ENCODE measurements at regions not wholly inside any gene's neighbourhood (a gene's known extent, or its start where the extent isn't known, plus 50 kb on each side); places are given as distances from the start of the nearest gene placed in this dataset.

DNA sequence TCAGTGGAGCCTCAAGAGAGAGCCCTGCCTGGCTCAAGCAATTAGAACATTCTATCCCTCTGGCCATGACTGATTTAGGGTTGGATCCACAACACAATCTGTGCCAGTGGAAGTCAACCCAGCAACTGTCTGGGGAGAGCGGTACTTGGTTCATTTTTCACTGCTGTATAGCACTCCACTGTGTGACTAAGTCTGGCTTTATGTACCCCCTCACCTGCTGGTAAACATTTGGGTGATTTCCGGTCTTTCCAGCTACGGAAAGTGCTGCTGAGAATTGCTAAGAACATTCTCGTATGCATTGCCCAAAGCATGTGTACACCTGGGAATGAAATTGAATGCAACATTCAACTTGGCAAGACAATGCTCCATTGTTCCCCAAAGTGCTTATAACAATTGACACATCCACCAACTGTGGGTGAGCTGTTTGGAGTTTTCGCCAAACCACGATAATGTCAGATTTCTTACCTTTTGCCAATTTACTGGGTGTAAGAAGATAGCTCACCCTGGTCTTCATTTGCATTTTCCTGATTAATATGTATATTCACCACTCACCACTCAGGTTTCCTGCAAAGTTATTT is 63.5 kb upstream of the MED9 start:
- H3K4me3 Mint-ChIP-seq: no peak overlapping the region
- no peaks in the 10 kb centered on the region for H3K27me3 Mint-ChIP-seq
- no peak overlapping the region for H3K27ac Mint-ChIP-seq
- H3K9me3 Mint-ChIP-seq: no peaks in the 10 kb centered on the region
- H3K36me3 Mint-ChIP-seq (ENCODE audit: low read depth): no peaks in the 10 kb centered on the region
- peaks cover 11% of the 10 kb centered on the region for H3K4me1 Mint-ChIP-seq
- no peak for ATAC-seq (replicated peaks)

DNA sequence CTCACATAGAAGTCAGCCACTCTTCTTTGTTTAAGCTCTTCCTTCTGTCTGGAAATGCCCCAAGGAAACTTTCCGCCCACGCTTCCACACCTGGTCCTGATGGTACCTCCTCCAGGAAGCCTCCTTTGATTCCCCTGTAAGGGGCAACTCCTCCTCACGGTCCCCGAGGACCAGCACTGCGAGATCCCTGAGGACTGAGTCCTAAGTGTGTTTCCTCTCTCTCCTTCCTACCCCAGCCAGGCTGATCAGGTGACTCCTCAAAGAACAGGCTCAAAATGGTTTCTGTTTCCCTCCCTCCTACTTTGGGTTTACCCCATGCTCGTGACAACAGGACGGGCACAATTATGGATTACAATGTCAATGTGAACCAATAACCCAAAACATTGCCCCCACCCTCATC is 63.0 kb upstream of the MED9 start:
- Mint-ChIP-seq H3K9me3 (no peaks in the 10 kb centered on the region), H3K36me3 (ENCODE audit: low read depth) (no peaks in the 10 kb centered on the region), H3K4me1 (peaks cover 9% of the 10 kb centered on the region), H3K4me3 (no peak overlapping the region), H3K27ac (no peak overlapping the region), H3K27me3 (no peaks in the 10 kb centered on the region)
- ATAC-seq (replicated peaks): no peak

DNA sequence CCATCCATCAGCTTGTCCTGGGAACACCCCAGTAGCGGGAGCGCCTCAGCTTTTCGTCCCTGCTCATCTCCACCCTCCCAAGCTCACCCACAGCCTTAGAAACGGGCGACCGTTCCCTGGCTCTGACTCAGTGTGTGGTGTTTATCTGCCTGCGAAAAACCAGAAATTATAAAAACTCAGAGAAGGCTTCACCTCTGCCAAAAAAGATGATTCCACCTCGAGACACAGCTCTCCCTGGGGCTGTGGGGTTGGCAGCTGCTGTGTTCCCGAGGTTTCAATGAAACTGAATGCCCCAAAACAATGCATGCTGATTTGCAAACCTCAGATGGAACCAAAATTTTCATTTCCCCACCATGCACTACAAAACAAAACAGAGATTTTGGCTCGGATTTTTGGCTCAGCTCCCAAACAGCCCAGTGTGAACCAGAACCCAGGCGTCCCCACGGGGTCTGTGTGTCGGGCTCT is 62.4 kb upstream of the MED9 start:
- no peak for ATAC-seq (replicated peaks)
- Mint-ChIP-seq H3K27me3 (no peaks in the 10 kb centered on the region), H3K4me3 (no peak overlapping the region), H3K36me3 (ENCODE audit: low read depth) (no peaks in the 10 kb centered on the region), H3K27ac (no peak overlapping the region), H3K9me3 (no peaks in the 10 kb centered on the region), H3K4me1 (peaks cover 9% of the 10 kb centered on the region)

DNA sequence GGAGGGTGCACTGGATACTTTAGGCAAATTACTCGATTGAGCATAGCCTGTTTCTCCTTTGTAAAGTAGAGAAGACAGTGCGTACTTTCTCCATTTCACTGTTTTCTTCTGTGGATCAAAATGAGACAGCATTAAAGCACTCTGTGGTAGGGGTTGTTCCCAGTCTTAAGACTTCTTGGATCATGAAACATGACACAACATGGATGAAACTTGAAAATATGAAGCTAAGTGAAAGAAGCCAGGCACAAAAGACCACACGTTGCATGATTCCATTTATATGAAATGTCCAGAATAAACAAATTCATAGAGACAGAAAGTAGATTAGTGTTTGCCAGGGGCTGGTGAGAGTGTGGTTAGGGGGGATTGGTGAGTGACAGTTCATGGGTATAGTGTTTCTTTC is 61.8 kb upstream of the MED9 start:
- H3K27ac Mint-ChIP-seq: no peak overlapping the region
- H3K9me3 Mint-ChIP-seq: peaks cover 5% of the 10 kb centered on the region
- H3K27me3 Mint-ChIP-seq: peaks cover 4% of the 10 kb centered on the region
- H3K4me3 Mint-ChIP-seq: no peak overlapping the region
- no peak for ATAC-seq (replicated peaks)
- H3K4me1 Mint-ChIP-seq: peaks cover 10% of the 10 kb centered on the region
- no peaks in the 10 kb centered on the region for H3K36me3 Mint-ChIP-seq (ENCODE audit: low read depth)

DNA sequence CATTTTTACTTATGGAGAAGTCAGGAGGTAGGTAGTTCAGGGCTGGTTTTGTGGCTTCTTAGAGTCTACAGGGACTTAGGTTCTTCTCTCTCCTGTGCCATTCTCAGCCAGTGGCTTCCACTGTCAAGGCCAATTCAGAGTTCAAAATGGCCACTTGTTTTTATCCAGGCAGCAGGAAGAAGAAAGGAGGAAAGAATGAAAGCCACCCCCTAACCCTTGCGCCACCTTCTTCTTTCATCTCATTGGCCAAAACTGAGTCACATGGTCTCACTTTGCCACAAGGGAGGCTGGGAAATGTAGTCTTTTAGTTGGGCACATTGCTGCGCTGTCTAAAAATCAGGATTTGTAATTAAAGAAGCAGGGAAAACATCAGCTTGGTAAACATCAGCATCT is 60.8 kb upstream of the MED9 start:
- H3K27me3 Mint-ChIP-seq: peaks cover 4% of the 10 kb centered on the region
- H3K27ac Mint-ChIP-seq: peak overlapping the region; percentile 9
- H3K4me3 Mint-ChIP-seq: peak overlapping the region; percentile 1
- peak; percentile 75 for ATAC-seq (replicated peaks)
- peaks cover 12% of the 10 kb centered on the region for H3K4me1 Mint-ChIP-seq
- H3K9me3 Mint-ChIP-seq: peaks cover 6% of the 10 kb centered on the region
- H3K36me3 Mint-ChIP-seq (ENCODE audit: low read depth): no peaks in the 10 kb centered on the region

DNA sequence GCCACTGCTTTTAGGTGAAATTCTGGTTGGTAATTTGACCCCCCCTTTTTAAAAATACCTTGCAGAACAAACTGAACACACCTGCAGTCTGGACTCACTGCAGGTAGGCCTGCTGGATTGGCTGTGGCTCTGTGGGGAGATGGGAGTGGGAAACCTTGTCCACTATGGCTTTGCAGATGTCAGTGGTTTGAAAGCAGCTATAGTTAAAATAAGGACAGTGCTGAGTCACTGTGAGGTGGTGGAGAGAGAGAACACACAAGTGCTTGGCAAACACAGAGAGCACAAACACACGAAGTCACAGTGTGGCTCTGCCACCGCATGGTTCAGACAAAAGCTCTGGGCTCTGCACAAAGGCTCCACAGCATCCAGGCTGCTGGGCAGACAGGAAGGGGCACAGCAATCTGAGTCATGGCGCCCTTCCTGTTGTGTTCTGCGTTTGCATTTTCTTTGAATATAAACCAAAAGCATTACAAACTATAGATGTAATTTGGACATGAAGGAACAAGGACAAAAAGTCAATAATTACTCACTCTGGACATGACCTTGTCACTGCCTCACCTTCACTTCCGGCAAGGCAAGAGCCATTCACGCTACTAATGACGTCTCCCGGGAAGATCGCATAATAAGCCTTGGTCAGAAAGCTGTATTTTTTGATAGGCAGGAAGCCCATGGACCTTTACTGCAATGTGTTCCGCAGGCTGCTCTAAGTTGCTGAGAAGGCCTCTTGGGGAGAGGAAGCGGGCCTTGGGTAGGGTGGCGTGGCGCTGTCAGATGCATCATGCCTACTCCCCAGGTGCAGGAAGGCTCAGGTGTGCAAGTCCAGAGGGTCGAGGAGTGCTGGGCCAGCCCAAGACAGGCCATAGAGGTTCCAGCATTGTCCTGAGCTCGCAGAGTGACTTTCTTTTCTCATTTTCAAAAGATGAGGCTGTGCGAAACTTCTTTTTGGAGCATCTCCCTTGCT is 60.1 kb upstream of the MED9 start:
- Mint-ChIP-seq H3K4me1 (peaks cover 12% of the 10 kb centered on the region), H3K9me3 (peaks cover 6% of the 10 kb centered on the region), H3K4me3 (peak overlapping the region; percentile 1), H3K27me3 (peaks cover 4% of the 10 kb centered on the region), H3K27ac (peak overlapping the region; percentile 9), H3K36me3 (ENCODE audit: low read depth) (no peaks in the 10 kb centered on the region)
- peak; percentile 80 for ATAC-seq (replicated peaks)

DNA sequence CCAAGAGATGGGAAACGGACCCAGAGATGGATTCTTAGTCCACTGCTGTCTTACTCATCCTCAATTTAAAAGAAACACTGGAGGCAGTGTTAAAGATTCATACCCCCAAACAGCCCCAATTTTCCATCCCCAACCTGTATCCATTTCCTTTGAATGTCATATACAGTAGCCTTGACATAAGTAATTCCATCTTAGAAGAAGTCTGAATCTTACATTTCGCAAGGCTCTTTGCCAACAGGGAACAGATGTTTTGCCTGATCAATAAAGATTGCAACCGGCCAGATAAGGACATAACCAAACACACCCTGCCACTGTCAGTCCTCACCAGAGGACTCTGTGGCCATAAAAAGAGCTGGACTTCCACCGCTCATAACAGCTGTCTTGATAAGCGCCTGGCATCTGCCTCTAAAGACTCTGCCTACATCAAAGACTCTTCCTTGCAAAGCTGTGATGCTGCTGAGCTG is 59.0 kb upstream of the MED9 start:
- H3K27ac Mint-ChIP-seq: no peak overlapping the region
- peaks cover 6% of the 10 kb centered on the region for H3K9me3 Mint-ChIP-seq
- H3K27me3 Mint-ChIP-seq: peaks cover 4% of the 10 kb centered on the region
- H3K4me3 Mint-ChIP-seq: no peak overlapping the region
- no peaks in the 10 kb centered on the region for H3K36me3 Mint-ChIP-seq (ENCODE audit: low read depth)
- ATAC-seq (replicated peaks): no peak
- H3K4me1 Mint-ChIP-seq: peaks cover 12% of the 10 kb centered on the region

DNA sequence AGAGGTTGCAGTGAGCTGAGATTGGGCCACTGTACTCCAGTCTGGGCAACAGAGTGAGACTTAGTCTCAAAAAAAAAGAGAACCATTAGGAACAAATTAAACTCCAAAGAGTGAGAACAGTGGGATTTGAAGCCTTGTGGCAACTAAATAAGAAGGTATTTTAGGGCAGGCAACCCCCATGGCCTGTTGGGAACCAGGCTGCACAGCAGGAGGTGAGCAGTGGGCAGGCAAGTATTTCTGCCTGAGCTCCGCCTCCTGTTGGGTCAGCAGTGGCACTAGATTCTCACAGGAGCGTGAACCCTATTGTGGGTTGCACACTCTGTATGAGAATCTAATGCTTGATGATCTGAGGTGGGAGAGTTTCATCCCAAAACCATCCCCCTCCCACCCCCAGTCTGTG is 57.6 kb upstream of the MED9 start:
- peaks cover 6% of the 10 kb centered on the region for H3K9me3 Mint-ChIP-seq
- H3K27ac Mint-ChIP-seq: no peak overlapping the region

DNA sequence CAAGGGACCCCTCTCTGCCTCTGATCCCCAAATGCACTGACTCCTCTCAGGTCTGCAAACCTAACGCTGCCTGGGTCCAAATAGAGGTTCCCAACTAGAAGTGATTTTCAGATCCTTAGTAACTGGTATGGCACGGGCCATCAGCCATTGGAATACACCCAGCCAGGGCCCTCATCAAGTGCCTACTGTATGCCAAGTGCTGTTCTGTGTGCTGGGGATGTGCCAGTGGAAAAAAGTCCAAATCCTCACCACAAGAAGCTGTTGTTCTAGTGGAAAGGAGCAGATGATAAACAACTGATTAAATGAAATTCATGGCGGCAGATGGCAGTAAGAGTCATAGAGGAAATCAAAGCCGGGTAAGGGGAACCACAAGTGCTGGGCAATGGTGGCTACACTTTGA is 57.2 kb upstream of the MED9 start:
- no peak for ATAC-seq (replicated peaks)
- peaks cover 12% of the 10 kb centered on the region for H3K4me1 Mint-ChIP-seq
- no peaks in the 10 kb centered on the region for H3K36me3 Mint-ChIP-seq (ENCODE audit: low read depth)
- H3K27ac Mint-ChIP-seq: peak overlapping the region; percentile 71
- H3K9me3 Mint-ChIP-seq: peaks cover 6% of the 10 kb centered on the region
- peaks cover 4% of the 10 kb centered on the region for H3K27me3 Mint-ChIP-seq
- no peak overlapping the region for H3K4me3 Mint-ChIP-seq

More for the DNA sequence above, 57.6 kb upstream of the MED9 start:
- Mint-ChIP-seq H3K4me1 (peaks cover 12% of the 10 kb centered on the region), H3K27me3 (peaks cover 4% of the 10 kb centered on the region), H3K36me3 (ENCODE audit: low read depth) (no peaks in the 10 kb centered on the region), H3K4me3 (no peak overlapping the region)
- ATAC-seq (replicated peaks): no peak

DNA sequence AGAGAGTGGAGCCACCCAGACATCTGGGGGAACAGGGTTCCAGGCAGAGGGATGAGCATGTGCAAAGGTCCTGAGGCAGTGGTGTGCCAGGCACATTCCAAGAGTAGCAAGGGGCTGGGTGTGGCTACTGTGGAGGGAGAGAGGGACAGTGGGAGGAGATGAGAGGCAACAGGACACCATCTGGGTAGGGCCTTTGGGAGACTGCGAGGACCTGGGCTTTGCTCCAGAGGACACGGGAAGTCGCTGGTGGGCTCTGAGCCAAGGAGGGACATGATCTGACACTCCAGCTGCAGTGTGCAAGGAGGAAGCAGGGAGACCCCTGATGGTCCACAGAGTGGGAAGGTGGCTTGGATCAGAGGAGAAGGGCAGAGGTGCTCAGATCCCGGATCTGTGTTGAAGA is 56.7 kb upstream of the MED9 start:
- ATAC-seq (replicated peaks): no peak
- peaks cover 12% of the 10 kb centered on the region for H3K4me1 Mint-ChIP-seq
- H3K27ac Mint-ChIP-seq: peak overlapping the region; percentile 71
- peaks cover 6% of the 10 kb centered on the region for H3K9me3 Mint-ChIP-seq
- H3K27me3 Mint-ChIP-seq: peaks cover 4% of the 10 kb centered on the region
- H3K4me3 Mint-ChIP-seq: no peak overlapping the region
- H3K36me3 Mint-ChIP-seq (ENCODE audit: low read depth): no peaks in the 10 kb centered on the region

DNA sequence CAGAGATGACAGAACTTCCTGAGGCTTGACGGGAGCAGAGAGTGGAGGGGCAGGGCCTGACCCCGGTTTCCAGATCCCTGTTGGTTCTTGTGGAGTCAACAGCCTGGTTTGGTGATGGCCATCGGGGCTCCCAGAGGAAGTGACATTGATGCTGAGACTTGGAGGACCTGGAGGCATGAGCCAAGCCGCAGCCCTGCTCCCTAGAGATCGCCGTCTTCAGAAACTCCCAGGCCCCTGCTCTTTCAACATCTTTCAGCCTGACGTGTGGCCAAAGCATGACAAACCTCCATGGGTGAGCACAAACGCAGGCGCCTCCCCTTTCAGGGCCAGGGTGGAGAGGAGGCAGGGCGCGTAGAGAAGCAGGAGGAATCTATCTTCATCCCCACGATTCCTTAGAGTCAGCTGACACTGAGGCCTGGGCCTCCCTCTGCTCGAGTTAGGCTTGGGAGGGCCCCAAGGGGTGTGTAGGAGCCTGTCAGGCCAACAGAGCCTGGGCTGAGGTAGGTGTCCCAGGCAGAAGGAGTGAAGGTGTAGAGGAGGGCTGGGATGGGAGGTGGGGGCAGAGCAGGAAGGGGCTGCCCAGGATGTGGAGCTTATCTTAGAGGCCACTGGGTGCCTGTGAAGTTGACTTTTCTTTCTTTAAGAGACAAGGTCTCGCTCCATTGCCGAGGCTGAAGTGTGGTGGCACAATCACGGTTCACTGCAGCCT is 56.1 kb upstream of the MED9 start:
- Mint-ChIP-seq H3K27me3 (peaks cover 4% of the 10 kb centered on the region), H3K27ac (peak overlapping the region; percentile 71), H3K4me1 (peaks cover 12% of the 10 kb centered on the region), H3K9me3 (peaks cover 6% of the 10 kb centered on the region), H3K4me3 (no peak overlapping the region), H3K36me3 (ENCODE audit: low read depth) (no peaks in the 10 kb centered on the region)
- no peak for ATAC-seq (replicated peaks)

DNA sequence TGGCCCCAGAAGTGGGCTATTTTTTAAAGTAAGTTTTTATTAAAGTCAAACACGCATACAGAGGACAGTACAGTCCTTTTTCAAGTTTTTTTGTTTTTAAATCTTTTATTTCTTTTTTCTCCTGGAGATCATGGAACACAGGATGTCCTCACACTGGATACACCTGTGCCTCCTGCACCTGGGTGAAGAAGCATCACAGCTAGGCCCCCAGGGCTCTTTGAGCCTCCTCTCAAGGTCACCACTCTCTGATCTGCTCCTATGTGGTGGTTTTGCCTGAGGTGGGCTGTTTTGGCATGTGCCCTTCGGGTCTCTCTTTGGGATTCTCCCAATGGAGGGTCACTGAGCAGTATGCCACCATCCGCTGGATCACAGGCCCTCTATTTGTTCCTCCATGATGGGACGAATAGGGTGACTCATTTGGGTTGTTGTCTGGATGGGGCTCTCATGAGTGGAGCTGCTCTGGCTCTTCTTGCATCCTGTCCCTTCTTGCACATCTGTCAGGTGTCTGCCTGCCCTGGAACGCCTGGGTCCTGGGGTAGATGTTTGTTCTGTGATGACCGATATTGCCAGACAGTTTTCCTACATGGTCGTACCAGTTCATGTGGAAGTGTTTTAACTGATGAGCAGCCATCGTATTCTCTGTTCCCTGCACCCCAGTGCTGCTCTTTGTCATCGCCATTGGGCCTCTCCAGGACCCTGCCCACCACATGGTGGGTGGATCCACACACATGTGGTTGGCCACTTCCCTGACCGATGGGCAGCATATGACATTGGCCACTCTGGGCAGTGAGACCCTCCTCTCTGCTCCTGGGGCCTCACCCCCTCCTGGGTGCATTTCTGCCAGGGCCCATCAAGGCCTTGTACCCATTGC is 55.2 kb upstream of the MED9 start:
- H3K27me3 Mint-ChIP-seq: peaks cover 4% of the 10 kb centered on the region
- ATAC-seq (replicated peaks): no peak
- H3K27ac Mint-ChIP-seq: no peak overlapping the region
- no peaks in the 10 kb centered on the region for H3K36me3 Mint-ChIP-seq (ENCODE audit: low read depth)
- H3K4me3 Mint-ChIP-seq: no peak overlapping the region
- peaks cover 6% of the 10 kb centered on the region for H3K9me3 Mint-ChIP-seq
- peaks cover 11% of the 10 kb centered on the region for H3K4me1 Mint-ChIP-seq

DNA sequence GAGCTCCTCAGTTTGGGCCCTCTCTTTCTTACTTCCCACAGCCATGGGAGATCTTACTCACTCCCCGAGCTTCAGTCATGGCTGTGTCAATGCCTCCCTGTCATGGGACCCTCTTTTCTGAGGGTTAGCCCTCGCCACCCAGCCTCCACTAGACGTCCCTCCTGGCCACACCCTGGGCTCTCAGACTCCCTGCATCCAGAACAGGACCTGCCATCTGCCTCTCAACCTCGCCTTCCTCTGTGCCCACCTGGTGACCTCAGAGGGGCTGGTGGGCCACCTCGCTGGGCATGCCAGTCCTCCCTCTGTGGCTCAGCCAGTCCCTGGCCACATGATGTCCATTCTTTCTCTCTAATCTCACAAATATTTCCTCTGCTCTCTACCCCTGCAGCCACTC is 54.6 kb upstream of the MED9 start:
- Mint-ChIP-seq H3K27me3 (peaks cover 4% of the 10 kb centered on the region), H3K9me3 (peaks cover 6% of the 10 kb centered on the region), H3K4me1 (peaks cover 7% of the 10 kb centered on the region), H3K36me3 (ENCODE audit: low read depth) (no peaks in the 10 kb centered on the region), H3K27ac (no peak overlapping the region), H3K4me3 (no peak overlapping the region)
- ATAC-seq (replicated peaks): no peak

DNA sequence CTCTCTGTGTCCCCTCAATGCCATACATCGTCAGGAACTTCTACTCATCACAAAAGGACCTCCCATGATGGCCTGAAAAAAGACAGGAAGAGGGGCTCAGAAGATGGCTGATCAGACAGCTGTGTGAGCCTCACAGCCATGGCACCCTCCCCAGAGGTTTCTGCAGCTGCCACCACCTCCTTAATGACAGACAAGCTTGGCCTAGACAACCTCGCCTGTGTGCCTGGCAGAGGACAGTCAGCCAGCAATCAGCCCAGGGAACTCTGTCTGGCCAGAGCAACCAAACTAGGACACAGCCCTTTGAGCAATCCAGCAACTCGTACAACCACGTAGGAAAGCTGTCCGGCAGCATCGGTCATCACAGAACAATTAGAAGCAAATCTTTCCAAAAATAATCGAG is 54.2 kb upstream of the MED9 start:
- Mint-ChIP-seq H3K27ac (no peak overlapping the region), H3K4me3 (no peak overlapping the region), H3K4me1 (peaks cover 7% of the 10 kb centered on the region), H3K27me3 (peaks cover 4% of the 10 kb centered on the region), H3K9me3 (peaks cover 6% of the 10 kb centered on the region), H3K36me3 (ENCODE audit: low read depth) (no peaks in the 10 kb centered on the region)
- ATAC-seq (replicated peaks): no peak
